ENCODE measurements at regions not wholly inside any gene's neighbourhood (a gene's known extent, or its start where the extent isn't known, plus 50 kb on each side); places are given as distances from the start of the nearest gene placed in this dataset.

DNA sequence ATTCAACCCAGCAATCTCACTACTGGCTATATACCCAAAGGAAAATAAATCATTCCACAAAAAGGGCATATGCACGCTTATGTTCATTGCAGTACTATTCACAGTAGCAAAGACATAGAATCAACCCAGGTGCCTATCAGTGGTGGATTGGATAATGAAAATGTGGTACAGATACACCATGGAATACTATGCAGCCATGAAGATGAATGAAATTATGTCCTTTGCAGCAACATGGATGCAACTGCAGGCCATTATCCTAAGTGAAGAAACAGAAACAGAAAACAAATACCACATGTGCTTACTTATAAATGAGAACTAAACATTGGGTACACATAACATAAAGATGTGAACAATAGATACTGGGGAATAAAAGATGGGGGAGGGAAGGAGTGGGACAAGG, 606.4 kb upstream of the GRM7 start:
- no peak for TF ChIP-seq REPIN1 (CRISPR knock-in tag; IDR thresholded peaks at IDR 0.05; ENCODE audit: borderline replicate concordance, low read depth)
- TF ChIP-seq, protein P1, sequence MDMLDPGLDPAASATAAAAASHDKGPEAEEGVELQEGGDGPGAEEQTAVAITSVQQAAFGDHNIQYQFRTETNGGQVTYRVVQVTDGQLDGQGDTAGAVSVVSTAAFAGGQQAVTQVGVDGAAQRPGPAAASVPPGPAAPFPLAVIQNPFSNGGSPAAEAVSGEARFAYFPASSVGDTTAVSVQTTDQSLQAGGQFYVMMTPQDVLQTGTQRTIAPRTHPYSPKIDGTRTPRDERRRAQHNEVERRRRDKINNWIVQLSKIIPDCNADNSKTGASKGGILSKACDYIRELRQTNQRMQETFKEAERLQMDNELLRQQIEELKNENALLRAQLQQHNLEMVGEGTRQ (IDR thresholded peaks at IDR 0.05; ENCODE audit: low read depth, low read length) = no peak
- TF ChIP-seq, protein P1 (CRISPR knock-in tag; IDR thresholded peaks at IDR 0.05; ENCODE audit: borderline replicate concordance) = no peak
- no peak for TF ChIP-seq FOXA1 (IDR thresholded peaks at IDR 0.05)
- no peak for TF ChIP-seq FOXA1 (CRISPR knock-in tag; IDR thresholded peaks at IDR 0.05)
- TF ChIP-seq, protein P2, sequence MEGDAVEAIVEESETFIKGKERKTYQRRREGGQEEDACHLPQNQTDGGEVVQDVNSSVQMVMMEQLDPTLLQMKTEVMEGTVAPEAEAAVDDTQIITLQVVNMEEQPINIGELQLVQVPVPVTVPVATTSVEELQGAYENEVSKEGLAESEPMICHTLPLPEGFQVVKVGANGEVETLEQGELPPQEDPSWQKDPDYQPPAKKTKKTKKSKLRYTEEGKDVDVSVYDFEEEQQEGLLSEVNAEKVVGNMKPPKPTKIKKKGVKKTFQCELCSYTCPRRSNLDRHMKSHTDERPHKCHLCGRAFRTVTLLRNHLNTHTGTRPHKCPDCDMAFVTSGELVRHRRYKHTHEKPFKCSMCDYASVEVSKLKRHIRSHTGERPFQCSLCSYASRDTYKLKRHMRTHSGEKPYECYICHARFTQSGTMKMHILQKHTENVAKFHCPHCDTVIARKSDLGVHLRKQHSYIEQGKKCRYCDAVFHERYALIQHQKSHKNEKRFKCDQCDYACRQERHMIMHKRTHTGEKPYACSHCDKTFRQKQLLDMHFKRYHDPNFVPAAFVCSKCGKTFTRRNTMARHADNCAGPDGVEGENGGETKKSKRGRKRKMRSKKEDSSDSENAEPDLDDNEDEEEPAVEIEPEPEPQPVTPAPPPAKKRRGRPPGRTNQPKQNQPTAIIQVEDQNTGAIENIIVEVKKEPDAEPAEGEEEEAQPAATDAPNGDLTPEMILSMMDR (CRISPR knock-in tag; IDR thresholded peaks at IDR 0.05) = no peak
- TF ChIP-seq CBX1 (IDR thresholded peaks at IDR 0.05; ENCODE audit: low read depth) = no peak
- TF ChIP-seq CREB1 (IDR thresholded peaks at IDR 0.05) = no peak
- TF ChIP-seq CREB1 (CRISPR knock-in tag; IDR thresholded peaks at IDR 0.05) = no peak
- no peak for TF ChIP-seq FIP1L1 (IDR thresholded peaks at IDR 0.05; ENCODE audit: borderline replicate concordance, insufficient read depth, low read depth, low read length)
- no peak for TF ChIP-seq YEATS2 (CRISPR knock-in tag; IDR thresholded peaks at IDR 0.05; ENCODE audit: borderline replicate concordance)
- no peak for TF ChIP-seq CSRNP1 (CRISPR knock-in tag; IDR thresholded peaks at IDR 0.05)
- TF ChIP-seq, protein P3, sequence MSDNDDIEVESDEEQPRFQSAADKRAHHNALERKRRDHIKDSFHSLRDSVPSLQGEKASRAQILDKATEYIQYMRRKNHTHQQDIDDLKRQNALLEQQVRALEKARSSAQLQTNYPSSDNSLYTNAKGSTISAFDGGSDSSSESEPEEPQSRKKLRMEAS (IDR thresholded peaks at IDR 0.05) = no peak
- no peak for TF ChIP-seq STAT5B (CRISPR knock-in tag; IDR thresholded peaks at IDR 0.05)
- no peak for TF ChIP-seq EZH2 (conservative IDR thresholded peaks at IDR 0.05; ENCODE audit: low read depth, low read length)
